IMR-90 (cell line): ENCODE measurements at regions not wholly inside any gene's neighbourhood (a gene's known extent, or its start where the extent isn't known, plus 50 kb on each side); places are given as distances from the start of the nearest gene placed in this dataset.

ENCODE experiments used
- ATAC-seq: fragments of 200-7000 bp; cut with Tn5 transposase; 2 replicates; pipeline ENCODE4 v1.9.1; 2020; ENCODE audit warnings: low read depth, mild to moderate bottlenecking, moderate library complexity
- BruUV-seq: library from RNA; stranded (reverse); fragments of 400-500 nt; replicated peaks from 2 replicates; lab custom pipeline; 2021; lab: Mats Ljungman, UMichigan
- CTCF ChIA-PET: fragments of 300-600 bp; formaldehyde crosslinking; extraction: SDS; loops from one replicate; lab custom pipeline; 2021; ENCODE audit warnings: antibody characterized with exemption; lab: Yijun Ruan, JAX
- POLR2A ChIA-PET: fragments of 300-600 bp; sonication (Branson Sonifier 250); formaldehyde crosslinking; loops from one replicate; lab custom pipeline; 2022; ENCODE audit warnings: antibody characterized with exemption; ENCODE audit not compliant: unreplicated experiment; lab: Charles Lee
- DNase-seq: peaks from one replicate; pipeline ENCODE4 v3.0.0; 2013
- H2AFZ ChIP-seq: replicated peaks from 2 replicates; pipeline ENCODE3; 2013; ENCODE audit warnings: low read length, mild to moderate bottlenecking; ENCODE audit not compliant: poor library complexity
- H2AK5ac ChIP-seq: 2 replicates; pipeline ENCODE4 v1.6.1; 2013; ENCODE audit warnings: low read depth, low read length, inconsistent platforms
- H2AK9ac ChIP-seq: replicated peaks from 2 replicates; pipeline ENCODE3; 2013; ENCODE audit warnings: mild to moderate bottlenecking, low read depth, low read length, moderate library complexity; ENCODE audit not compliant: poor library complexity
- H2BK120ac ChIP-seq: 2 replicates; pipeline ENCODE4 v1.6.1; 2013; ENCODE audit warnings: low read depth, low read length, inconsistent platforms
- H2BK15ac ChIP-seq: 3 replicates; pipeline ENCODE4 v1.6.1; 2013; ENCODE audit warnings: low read depth, low read length, inconsistent platforms
- H2BK20ac ChIP-seq: 2 replicates; pipeline ENCODE4 v1.6.1; 2013; ENCODE audit warnings: low read depth, mild to moderate bottlenecking, inconsistent platforms, low read length, moderate library complexity
- H2BK5ac ChIP-seq: 2 replicates; pipeline ENCODE4 v1.6.1; 2013; ENCODE audit warnings: mild to moderate bottlenecking, low read depth, low read length, inconsistent platforms; ENCODE audit not compliant: poor library complexity, severe bottlenecking
- H3K14ac ChIP-seq: replicated peaks from 2 replicates; pipeline ENCODE4 v1.6.1; 2013; ENCODE audit warnings: low read depth, low read length, inconsistent platforms
- H3K18ac ChIP-seq: 2 replicates; pipeline ENCODE4 v1.6.1; 2013; ENCODE audit warnings: low read depth, low read length, control low read depth
- H3K23ac ChIP-seq: 2 replicates; pipeline ENCODE4 v1.6.1; 2013; ENCODE audit warnings: low read depth, low read length, inconsistent platforms
- H3K27ac ChIP-seq: 2 replicates; pipeline ENCODE4 v1.5.1; 2013; ENCODE audit warnings: mild to moderate bottlenecking, control low read depth, low read length; ENCODE audit not compliant: insufficient read depth
- H3K27me3 ChIP-seq: 2 replicates; pipeline ENCODE4 v1.6.1; 2013; ENCODE audit warnings: low read length; ENCODE audit not compliant: control insufficient read depth, insufficient read depth
- H3K36me3 ChIP-seq: 2 replicates; pipeline ENCODE4 v1.6.1; 2013; ENCODE audit warnings: low read length, mixed read lengths; ENCODE audit not compliant: control insufficient read depth, insufficient read depth
- H3K4ac ChIP-seq: 2 replicates; pipeline ENCODE4 v1.6.1; 2013; ENCODE audit warnings: low read depth, low read length, inconsistent platforms
- H3K4me1 ChIP-seq: 2 replicates; pipeline ENCODE4 v1.6.1; 2013; ENCODE audit warnings: low read length, mixed read lengths; ENCODE audit not compliant: control insufficient read depth, insufficient read depth
- H3K4me2 ChIP-seq: 2 replicates; pipeline ENCODE4 v1.6.1; 2013; ENCODE audit warnings: low read depth, mild to moderate bottlenecking, control low read depth, low read length, moderate library complexity
- H3K4me3 ChIP-seq: 2 replicates; pipeline ENCODE4 v1.5.1; 2013; ENCODE audit warnings: low read depth, mild to moderate bottlenecking, control low read depth, low read length, moderate library complexity; ENCODE audit not compliant: insufficient read depth
- H3K56ac ChIP-seq: 2 replicates; pipeline ENCODE4 v1.6.1; 2013; ENCODE audit warnings: low read length, inconsistent platforms; ENCODE audit not compliant: insufficient read depth; ENCODE audit errors: extremely low read depth
- H3K79me1 ChIP-seq, 2 experiments: 2 replicates each; pipeline ENCODE4 v1.6.1; 2013; ENCODE audit warnings: low read length in 2 of 2, inconsistent platforms in 1 of 2, low read depth in 1 of 2
- H3K9ac ChIP-seq: 2 replicates; pipeline ENCODE4 v1.6.1; 2013; ENCODE audit warnings: low read depth, low read length, control low read depth
- H3K9me1 ChIP-seq: 2 replicates; pipeline ENCODE4 v1.6.1; 2013; ENCODE audit warnings: low read length, inconsistent platforms; ENCODE audit not compliant: insufficient read depth
- H3K9me3 ChIP-seq: 2 replicates; pipeline ENCODE4 v1.6.1; 2013; ENCODE audit warnings: low read length; ENCODE audit not compliant: control insufficient read depth, insufficient read depth
- H4K20me1 ChIP-seq: 2 replicates; pipeline ENCODE4 v1.6.1; 2013; ENCODE audit warnings: low read length, inconsistent platforms; ENCODE audit not compliant: insufficient read depth
- H4K5ac ChIP-seq: 2 replicates; pipeline ENCODE4 v1.6.1; 2013; ENCODE audit warnings: mild to moderate bottlenecking, low read depth, low read length, control low read depth
- H4K8ac ChIP-seq, 2 experiments: 2 replicates each; pipeline ENCODE4 v1.6.1; 2013; ENCODE audit warnings: low read depth in 2 of 2, low read length in 2 of 2, control low read depth in 1 of 2, inconsistent platforms in 1 of 2
- H4K91ac ChIP-seq: 2 replicates; pipeline ENCODE4 v1.6.1; 2013; ENCODE audit warnings: low read depth, low read length, inconsistent platforms; ENCODE audit not compliant: insufficient read depth
- CEBPB ChIP-seq: IDR thresholded peaks from 2 replicates; pipeline ENCODE4 v1.6.1; 2012; ENCODE audit warnings: low read depth, low read length, improper control_type of control experiment
- CHD1 ChIP-seq: IDR thresholded peaks from 2 replicates; pipeline ENCODE4 v1.6.1; 2012; ENCODE audit warnings: low read depth, low read length, improper control_type of control experiment
- FOS ChIP-seq: fragments of 150-350 bp; IDR thresholded peaks from 2 replicates; pipeline ENCODE4 v1.6.1; 2016; ENCODE audit warnings: low read depth, low read length
- MXI1 ChIP-seq: IDR thresholded peaks from 2 replicates; pipeline ENCODE4 v1.6.1; 2012; ENCODE audit warnings: low read depth, mild to moderate bottlenecking, low read length, moderate library complexity, borderline replicate concordance
- POLR2A ChIP-seq: IDR thresholded peaks from 2 replicates; pipeline ENCODE4 v1.6.1; 2012; ENCODE audit warnings: mild to moderate bottlenecking, low read depth, low read length
- WGBS, 2 experiments: methylation state at CpG; one replicate each; pipeline versions ENCODE4 v1.1.5 to v1.1.7; 2013; ENCODE audit warnings: missing lambda C conversion rate in 2 of 2; ENCODE audit not compliant: insufficient read length in 1 of 2; ENCODE audit errors: extremely low coverage in 2 of 2; 5-methylcytosine and 5-hydroxymethylcytosine counted together
- dilution Hi-C: fragments of 300-500 bp; cut with HindIII; formaldehyde crosslinking; loops from one replicate; pipeline ENCODE4 v1.14.3; 2018; ENCODE audit warnings: low sequenced_read_pairs; ENCODE audit not compliant: unreplicated experiment
- in situ Hi-C: fragments of 300-500 bp; cut with MboI; formaldehyde crosslinking; loops from 3 replicates; pipeline ENCODE4 v1.14.3; 2019; ENCODE audit warnings: low sequenced_read_pairs, inconsistent platforms, mixed read lengths
- intact Hi-C: fragments of 100-400 bp; cut with micrococcal nuclease; formaldehyde crosslinking; loops from 2 replicates; pipeline ENCODE4 v1.10.0; 2022
- TF ChIP-seq, protein P1 (sequence below): fragments of 150-350 bp; IDR thresholded peaks from 2 replicates; pipeline ENCODE4 v1.6.1; 2016; ENCODE audit warnings: low read depth, mild to moderate bottlenecking, low read length, moderate library complexity, borderline replicate concordance

DNA sequence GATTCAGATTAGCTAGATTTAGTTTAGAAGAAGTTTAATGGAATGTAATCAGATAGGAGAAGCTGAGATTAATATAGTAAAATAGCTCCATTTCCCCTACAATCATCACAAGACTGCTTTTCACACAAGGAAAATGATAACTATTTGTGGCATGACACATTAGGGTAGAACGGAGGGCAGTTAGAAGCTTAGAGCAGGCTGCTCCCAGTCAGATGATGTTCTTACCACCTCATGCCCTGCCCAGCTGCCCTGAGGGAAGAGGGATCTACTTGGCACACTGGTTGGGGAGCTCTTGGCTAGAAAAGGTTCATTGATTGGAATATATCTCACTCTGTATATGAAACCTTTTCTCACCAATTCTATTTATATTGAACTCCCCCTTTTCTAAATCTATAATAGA, 180.7 kb upstream of the IL15 start:
- intact Hi-C loops: no loop called here
- TF ChIP-seq POLR2A: no peak
- TF ChIP-seq CEBPB: no peak
- no peak for TF ChIP-seq MXI1
- TF ChIP-seq, protein P1, sequence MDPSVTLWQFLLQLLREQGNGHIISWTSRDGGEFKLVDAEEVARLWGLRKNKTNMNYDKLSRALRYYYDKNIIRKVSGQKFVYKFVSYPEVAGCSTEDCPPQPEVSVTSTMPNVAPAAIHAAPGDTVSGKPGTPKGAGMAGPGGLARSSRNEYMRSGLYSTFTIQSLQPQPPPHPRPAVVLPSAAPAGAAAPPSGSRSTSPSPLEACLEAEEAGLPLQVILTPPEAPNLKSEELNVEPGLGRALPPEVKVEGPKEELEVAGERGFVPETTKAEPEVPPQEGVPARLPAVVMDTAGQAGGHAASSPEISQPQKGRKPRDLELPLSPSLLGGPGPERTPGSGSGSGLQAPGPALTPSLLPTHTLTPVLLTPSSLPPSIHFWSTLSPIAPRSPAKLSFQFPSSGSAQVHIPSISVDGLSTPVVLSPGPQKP: no peak
- no peak for TF ChIP-seq FOS
- TF ChIP-seq CHD1: no peak
- Histone ChIP-seq H2AK5ac (no peak overlapping the region), H3K27me3 (no peaks in the 10 kb centered on the region), H3K18ac (no peak overlapping the region), H4K91ac (no peak overlapping the region), H3K4me1 (peaks cover 2% of the 10 kb centered on the region; the same call in 1 of the 2 replicates), H3K4me3 (no peak overlapping the region), H3K9ac (no peak overlapping the region), H4K20me1 (no peaks in the 10 kb centered on the region), H2BK5ac (no peak overlapping the region), H3K9me1 (no peaks in the 10 kb centered on the region), H3K4me2 (no peak overlapping the region), H3K23ac (no peak overlapping the region), H3K27ac (no peak overlapping the region), H2BK15ac (no peak overlapping the region), H3K56ac (no peak overlapping the region), H3K36me3 (no peaks in the 10 kb centered on the region), H4K8ac (no peak overlapping the region), H2AK9ac (no peak overlapping the region), H4K5ac (no peak overlapping the region), H3K9me3 (no peaks in the 10 kb centered on the region), H2BK120ac (no peak overlapping the region), H2AFZ (no peak overlapping the region), H3K4ac (no peak overlapping the region), H3K79me1 (no peaks in the 10 kb centered on the region; a peak in 1 of 4 replicates), H2BK20ac (no peak overlapping the region), H3K14ac (no peak overlapping the region)
- CTCF ChIA-PET: no interaction called here
- in situ Hi-C loops: no loop called here
- BruUV-seq: no TSS peak
- ATAC-seq (peak; percentile 53), DNase-seq (peak; percentile 22)
- no CpG with 5 or more reads among the region's 1 CpG for whole genome bisulfite sequencing, 2 experiments
- dilution Hi-C loops: no loop called here
- POLR2A ChIA-PET: no interaction called here
